ENCODE measurements at regions not wholly inside any gene's neighbourhood (a gene's known extent, or its start where the extent isn't known, plus 50 kb on each side); places are given as distances from the start of the nearest gene placed in this dataset.

DNA sequence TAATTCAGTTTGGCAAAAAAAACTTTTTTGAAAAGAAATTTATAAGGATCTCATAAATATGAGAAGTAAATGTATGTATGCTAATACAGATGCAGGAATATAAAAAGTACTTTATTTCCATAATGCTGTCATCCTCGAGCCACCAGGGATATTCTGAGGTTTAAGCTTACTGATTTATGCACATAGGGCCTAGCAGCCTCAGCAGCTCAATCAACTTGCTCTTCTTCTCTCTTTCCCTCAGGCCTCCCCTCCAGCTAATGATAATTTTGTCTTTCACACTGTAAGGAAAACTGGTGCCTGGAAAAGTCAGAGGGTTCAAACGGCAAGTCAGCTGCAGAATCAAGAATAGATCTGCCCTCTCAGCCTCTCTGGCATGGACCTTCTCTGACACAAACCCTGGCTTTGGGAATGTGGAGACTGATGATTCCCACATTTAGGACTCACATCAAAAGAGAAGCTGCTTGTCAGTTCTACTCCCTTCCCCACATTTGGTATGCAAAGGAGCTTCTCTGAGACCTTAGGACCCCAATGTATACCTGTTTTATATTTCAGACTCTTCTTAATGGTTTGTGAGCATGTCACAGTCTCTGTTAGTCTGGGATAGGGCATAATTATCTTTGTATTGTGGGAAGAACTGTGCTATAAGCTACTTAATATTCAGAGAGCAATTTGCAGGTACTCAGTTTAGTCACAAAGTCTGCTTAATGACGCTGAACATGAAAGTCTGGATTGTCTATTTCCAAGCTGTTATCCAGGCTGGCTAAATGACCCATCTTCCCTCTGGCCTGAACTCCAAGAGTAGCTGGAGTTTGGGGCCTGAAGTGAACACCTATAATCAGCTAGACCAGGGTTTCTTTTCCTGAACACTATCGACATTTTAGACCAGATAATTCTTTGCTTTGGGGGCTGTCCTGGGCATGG lies 52.1 kb upstream of the DIPK1A start:
- Histone ChIP-seq H3K9me3 (ENCODE audit: control insufficient read depth in 4 of 4, insufficient read depth in 3 of 4, low read length in 3 of 4) (no peaks in the 10 kb centered on the region), H3K4me3 (no peak overlapping the region), H3K27ac (ENCODE audit: low read depth in 1 of 2, low read length in 1 of 2) (no peak overlapping the region), H3K4me1 (ENCODE audit: control insufficient read depth in 5 of 5, insufficient read depth in 5 of 5, low read length in 5 of 5) (peaks cover 0 to 3% (median 0%) of the 10 kb centered on the region in 5 donors), H3K9ac (ENCODE audit: insufficient read depth in 1 of 2, low read length in 2 of 2) (no peak overlapping the region), H3K27me3 (ENCODE audit: control insufficient read depth in 3 of 3, insufficient read depth in 3 of 3, low read length in 2 of 3) (no peaks in the 10 kb centered on the region), H3K36me3 (ENCODE audit: control insufficient read depth in 4 of 4, insufficient read depth in 4 of 4, low read length in 4 of 4) (no peaks in the 10 kb centered on the region)
- TF ChIP-seq, protein P1, sequence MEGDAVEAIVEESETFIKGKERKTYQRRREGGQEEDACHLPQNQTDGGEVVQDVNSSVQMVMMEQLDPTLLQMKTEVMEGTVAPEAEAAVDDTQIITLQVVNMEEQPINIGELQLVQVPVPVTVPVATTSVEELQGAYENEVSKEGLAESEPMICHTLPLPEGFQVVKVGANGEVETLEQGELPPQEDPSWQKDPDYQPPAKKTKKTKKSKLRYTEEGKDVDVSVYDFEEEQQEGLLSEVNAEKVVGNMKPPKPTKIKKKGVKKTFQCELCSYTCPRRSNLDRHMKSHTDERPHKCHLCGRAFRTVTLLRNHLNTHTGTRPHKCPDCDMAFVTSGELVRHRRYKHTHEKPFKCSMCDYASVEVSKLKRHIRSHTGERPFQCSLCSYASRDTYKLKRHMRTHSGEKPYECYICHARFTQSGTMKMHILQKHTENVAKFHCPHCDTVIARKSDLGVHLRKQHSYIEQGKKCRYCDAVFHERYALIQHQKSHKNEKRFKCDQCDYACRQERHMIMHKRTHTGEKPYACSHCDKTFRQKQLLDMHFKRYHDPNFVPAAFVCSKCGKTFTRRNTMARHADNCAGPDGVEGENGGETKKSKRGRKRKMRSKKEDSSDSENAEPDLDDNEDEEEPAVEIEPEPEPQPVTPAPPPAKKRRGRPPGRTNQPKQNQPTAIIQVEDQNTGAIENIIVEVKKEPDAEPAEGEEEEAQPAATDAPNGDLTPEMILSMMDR (IDR thresholded peaks at IDR 0.05; ENCODE audit: control extremely low read depth, extremely low read depth), result no peak
- 79 to 88% methylated on average over 4 of the region's 4 CpGs for WGBS, 2 donors
- ATAC-seq (ENCODE audit: insufficient read depth, low FRiP score) (no peak), DNase-seq (no peak)

DNA sequence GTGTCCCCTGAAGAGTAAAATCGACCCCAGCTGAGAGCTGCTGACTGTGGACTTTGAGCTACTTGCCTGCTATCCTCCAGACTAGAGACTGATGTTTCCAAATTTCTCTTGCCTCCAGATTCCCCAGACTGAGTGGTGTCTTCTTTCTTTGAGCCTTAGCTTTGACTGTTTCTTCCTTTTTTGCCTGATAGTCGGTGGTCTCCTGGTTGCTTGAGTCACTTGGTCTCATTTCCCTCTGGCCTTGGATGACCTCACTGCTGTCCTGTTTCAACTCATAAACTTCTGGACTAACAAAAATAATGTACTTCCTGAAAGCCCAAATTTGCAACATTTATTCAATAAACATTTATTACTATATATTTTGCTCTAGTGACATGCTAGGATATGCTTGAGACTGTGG lies 52.9 kb upstream of the DIPK1A start:
- no peak for ATAC-seq (ENCODE audit: insufficient read depth, low FRiP score)
- Histone ChIP-seq H3K9me3 (ENCODE audit: control insufficient read depth in 4 of 4, insufficient read depth in 3 of 4, low read length in 3 of 4) (no peaks in the 10 kb centered on the region), H3K36me3 (ENCODE audit: control insufficient read depth in 4 of 4, insufficient read depth in 4 of 4, low read length in 4 of 4) (no peaks in the 10 kb centered on the region), H3K4me3 (no peak overlapping the region), H3K27ac (ENCODE audit: low read depth in 1 of 2, low read length in 1 of 2) (no peak overlapping the region), H3K27me3 (ENCODE audit: control insufficient read depth in 3 of 3, insufficient read depth in 3 of 3, low read length in 2 of 3) (no peaks in the 10 kb centered on the region), H3K4me1 (ENCODE audit: control insufficient read depth in 5 of 5, insufficient read depth in 5 of 5, low read length in 5 of 5) (peaks cover 0 to 3% (median 0%) of the 10 kb centered on the region in 5 donors), H3K9ac (ENCODE audit: insufficient read depth in 1 of 2, low read length in 2 of 2) (no peak overlapping the region)
- DNase-seq, result no peak
- WGBS, 2 donors, result 52 to 61% methylated on average over 2 of the region's 2 CpGs
- TF ChIP-seq, protein P1 (IDR thresholded peaks at IDR 0.05; ENCODE audit: control extremely low read depth, extremely low read depth), result no peak

DNA sequence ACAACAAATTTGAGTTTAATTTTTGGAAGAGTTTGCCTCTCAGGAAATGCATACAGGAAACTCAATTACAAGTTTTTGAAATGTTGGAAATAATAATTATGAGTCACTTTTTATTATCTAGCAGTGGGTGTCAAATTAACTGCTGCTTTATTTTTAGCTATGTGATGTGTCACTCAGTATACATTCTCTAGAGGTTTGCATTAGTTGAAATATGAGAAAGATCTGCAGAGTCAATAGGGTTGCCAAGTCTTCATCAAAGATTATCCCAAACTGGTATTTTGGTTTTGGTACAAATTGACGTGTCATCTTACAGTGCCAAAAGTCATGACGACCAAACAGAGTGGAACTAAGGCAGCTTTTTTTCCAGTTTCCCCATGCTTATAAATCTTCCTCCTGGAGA lies 54.3 kb upstream of the DIPK1A start:
- Histone ChIP-seq H3K27ac (ENCODE audit: low read depth in 1 of 2, low read length in 1 of 2) (no peak overlapping the region), H3K36me3 (ENCODE audit: control insufficient read depth in 4 of 4, insufficient read depth in 4 of 4, low read length in 4 of 4) (no peaks in the 10 kb centered on the region), H3K4me1 (ENCODE audit: control insufficient read depth in 5 of 5, insufficient read depth in 5 of 5, low read length in 5 of 5) (peaks cover 0 to 3% (median 0%) of the 10 kb centered on the region in 5 donors), H3K9ac (ENCODE audit: insufficient read depth in 1 of 2, low read length in 2 of 2) (no peak overlapping the region), H3K4me3 (no peak overlapping the region), H3K27me3 (ENCODE audit: control insufficient read depth in 3 of 3, insufficient read depth in 3 of 3, low read length in 2 of 3) (no peaks in the 10 kb centered on the region), H3K9me3 (ENCODE audit: control insufficient read depth in 4 of 4, insufficient read depth in 3 of 4, low read length in 3 of 4) (no peaks in the 10 kb centered on the region)
- 51 to 59% methylated on average over 2 of the region's 2 CpGs for WGBS, 2 donors
- ATAC-seq (ENCODE audit: insufficient read depth, low FRiP score), result no peak
- TF ChIP-seq, protein P1 (IDR thresholded peaks at IDR 0.05; ENCODE audit: control extremely low read depth, extremely low read depth), result no peak
- no peak for DNase-seq
